ENCODE measurements at regions not wholly inside any gene's neighbourhood (a gene's known extent, or its start where the extent isn't known, plus 50 kb on each side); places are given as distances from the start of the nearest gene placed in this dataset.

DNA sequence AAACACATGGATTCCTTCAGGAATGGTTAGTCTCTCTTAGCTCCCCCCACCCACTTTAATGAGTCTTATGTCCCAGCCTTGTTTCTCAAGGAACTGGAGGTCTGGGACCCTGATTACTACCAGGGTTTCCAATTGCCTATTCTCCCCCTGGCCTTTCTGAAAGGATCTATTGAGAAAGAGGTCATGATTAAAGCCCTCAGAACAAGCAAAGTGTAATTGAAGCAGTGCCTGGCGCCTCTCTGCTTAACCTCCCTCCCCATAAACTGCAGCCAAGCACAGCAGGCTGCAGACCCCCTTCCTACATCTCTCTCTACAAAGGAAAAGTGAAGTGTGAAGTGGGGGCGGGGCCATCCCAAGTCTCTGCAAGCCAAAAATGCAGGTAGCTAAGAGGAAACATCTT lies 159.7 kb upstream of the CDH11 start:
- H3K4me2 ChIP-seq (ENCODE audit: low read length), result no peak overlapping the region
- no peak overlapping the region for H3K9ac ChIP-seq (ENCODE audit: low read length)
- DNase-seq (ENCODE audit: low read depth, low spot score) (no peak), ATAC-seq (no peak)
- H3K9me2 ChIP-seq (ENCODE audit: insufficient read depth), result no peaks in the 10 kb centered on the region
- TF ChIP-seq EGR1 (IDR thresholded peaks at IDR 0.05; ENCODE audit: low read depth) (no peak), POLR2AphosphoS5 (IDR thresholded peaks at IDR 0.05; ENCODE audit: low read depth, low read length) (no peak), ZNF274 (IDR thresholded peaks at IDR 0.05; ENCODE audit: low read depth, low read length) (no peak), RAD21 (IDR thresholded peaks at IDR 0.05; ENCODE audit: low read depth) (no peak), POLR2A (IDR thresholded peaks at IDR 0.05; ENCODE audit: borderline replicate concordance, extremely low read depth, insufficient read depth, insufficient read length) (no peak), SRF (IDR thresholded peaks at IDR 0.05; ENCODE audit: low read depth) (no peak), ELF1 (IDR thresholded peaks at IDR 0.05; ENCODE audit: borderline replicate concordance, low read depth) (no peak), CEBPB (IDR thresholded peaks at IDR 0.05; ENCODE audit: low read depth) (no peak), EZH2phosphoT487 (IDR thresholded peaks at IDR 0.05; ENCODE audit: borderline replicate concordance) (no peak), SIN3A (IDR thresholded peaks at IDR 0.05; ENCODE audit: low read depth) (no peak), CBX3 (IDR thresholded peaks at IDR 0.05; ENCODE audit: low read depth) (no peak), FOSL1 (IDR thresholded peaks at IDR 0.05; ENCODE audit: low read depth) (no peak), ZFX (IDR thresholded peaks at IDR 0.05) (no peak), TCF7L2 (IDR thresholded peaks at IDR 0.05; ENCODE audit: borderline replicate concordance, extremely low read depth, insufficient read depth, insufficient read length) (no peak), YY1 (IDR thresholded peaks at IDR 0.05; ENCODE audit: extremely low read depth, insufficient replicate concordance, low read depth, low read length) (no peak), EZH2 (IDR thresholded peaks at IDR 0.05) (no peak)
- TF ChIP-seq, protein P1, sequence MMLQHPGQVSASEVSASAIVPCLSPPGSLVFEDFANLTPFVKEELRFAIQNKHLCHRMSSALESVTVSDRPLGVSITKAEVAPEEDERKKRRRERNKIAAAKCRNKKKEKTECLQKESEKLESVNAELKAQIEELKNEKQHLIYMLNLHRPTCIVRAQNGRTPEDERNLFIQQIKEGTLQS (IDR thresholded peaks at IDR 0.05), result no peak
- TF ChIP-seq, protein P2, sequence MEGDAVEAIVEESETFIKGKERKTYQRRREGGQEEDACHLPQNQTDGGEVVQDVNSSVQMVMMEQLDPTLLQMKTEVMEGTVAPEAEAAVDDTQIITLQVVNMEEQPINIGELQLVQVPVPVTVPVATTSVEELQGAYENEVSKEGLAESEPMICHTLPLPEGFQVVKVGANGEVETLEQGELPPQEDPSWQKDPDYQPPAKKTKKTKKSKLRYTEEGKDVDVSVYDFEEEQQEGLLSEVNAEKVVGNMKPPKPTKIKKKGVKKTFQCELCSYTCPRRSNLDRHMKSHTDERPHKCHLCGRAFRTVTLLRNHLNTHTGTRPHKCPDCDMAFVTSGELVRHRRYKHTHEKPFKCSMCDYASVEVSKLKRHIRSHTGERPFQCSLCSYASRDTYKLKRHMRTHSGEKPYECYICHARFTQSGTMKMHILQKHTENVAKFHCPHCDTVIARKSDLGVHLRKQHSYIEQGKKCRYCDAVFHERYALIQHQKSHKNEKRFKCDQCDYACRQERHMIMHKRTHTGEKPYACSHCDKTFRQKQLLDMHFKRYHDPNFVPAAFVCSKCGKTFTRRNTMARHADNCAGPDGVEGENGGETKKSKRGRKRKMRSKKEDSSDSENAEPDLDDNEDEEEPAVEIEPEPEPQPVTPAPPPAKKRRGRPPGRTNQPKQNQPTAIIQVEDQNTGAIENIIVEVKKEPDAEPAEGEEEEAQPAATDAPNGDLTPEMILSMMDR (IDR thresholded peaks at IDR 0.05 in 2 of 3, conservative IDR thresholded peaks at IDR 0.05 in 1 of 3; ENCODE audit: borderline replicate concordance in 1 of 3, insufficient read depth in 1 of 3, low read depth in 2 of 3, low read length in 2 of 3), result no peak
- TF ChIP-seq, protein P3, sequence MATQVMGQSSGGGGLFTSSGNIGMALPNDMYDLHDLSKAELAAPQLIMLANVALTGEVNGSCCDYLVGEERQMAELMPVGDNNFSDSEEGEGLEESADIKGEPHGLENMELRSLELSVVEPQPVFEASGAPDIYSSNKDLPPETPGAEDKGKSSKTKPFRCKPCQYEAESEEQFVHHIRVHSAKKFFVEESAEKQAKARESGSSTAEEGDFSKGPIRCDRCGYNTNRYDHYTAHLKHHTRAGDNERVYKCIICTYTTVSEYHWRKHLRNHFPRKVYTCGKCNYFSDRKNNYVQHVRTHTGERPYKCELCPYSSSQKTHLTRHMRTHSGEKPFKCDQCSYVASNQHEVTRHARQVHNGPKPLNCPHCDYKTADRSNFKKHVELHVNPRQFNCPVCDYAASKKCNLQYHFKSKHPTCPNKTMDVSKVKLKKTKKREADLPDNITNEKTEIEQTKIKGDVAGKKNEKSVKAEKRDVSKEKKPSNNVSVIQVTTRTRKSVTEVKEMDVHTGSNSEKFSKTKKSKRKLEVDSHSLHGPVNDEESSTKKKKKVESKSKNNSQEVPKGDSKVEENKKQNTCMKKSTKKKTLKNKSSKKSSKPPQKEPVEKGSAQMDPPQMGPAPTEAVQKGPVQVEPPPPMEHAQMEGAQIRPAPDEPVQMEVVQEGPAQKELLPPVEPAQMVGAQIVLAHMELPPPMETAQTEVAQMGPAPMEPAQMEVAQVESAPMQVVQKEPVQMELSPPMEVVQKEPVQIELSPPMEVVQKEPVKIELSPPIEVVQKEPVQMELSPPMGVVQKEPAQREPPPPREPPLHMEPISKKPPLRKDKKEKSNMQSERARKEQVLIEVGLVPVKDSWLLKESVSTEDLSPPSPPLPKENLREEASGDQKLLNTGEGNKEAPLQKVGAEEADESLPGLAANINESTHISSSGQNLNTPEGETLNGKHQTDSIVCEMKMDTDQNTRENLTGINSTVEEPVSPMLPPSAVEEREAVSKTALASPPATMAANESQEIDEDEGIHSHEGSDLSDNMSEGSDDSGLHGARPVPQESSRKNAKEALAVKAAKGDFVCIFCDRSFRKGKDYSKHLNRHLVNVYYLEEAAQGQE (IDR thresholded peaks at IDR 0.05; ENCODE audit: low read depth), result no peak
- TF ChIP-seq, protein P4, sequence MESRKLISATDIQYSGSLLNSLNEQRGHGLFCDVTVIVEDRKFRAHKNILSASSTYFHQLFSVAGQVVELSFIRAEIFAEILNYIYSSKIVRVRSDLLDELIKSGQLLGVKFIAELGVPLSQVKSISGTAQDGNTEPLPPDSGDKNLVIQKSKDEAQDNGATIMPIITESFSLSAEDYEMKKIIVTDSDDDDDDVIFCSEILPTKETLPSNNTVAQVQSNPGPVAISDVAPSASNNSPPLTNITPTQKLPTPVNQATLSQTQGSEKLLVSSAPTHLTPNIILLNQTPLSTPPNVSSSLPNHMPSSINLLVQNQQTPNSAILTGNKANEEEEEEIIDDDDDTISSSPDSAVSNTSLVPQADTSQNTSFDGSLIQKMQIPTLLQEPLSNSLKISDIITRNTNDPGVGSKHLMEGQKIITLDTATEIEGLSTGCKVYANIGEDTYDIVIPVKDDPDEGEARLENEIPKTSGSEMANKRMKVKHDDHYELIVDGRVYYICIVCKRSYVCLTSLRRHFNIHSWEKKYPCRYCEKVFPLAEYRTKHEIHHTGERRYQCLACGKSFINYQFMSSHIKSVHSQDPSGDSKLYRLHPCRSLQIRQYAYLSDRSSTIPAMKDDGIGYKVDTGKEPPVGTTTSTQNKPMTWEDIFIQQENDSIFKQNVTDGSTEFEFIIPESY (IDR thresholded peaks at IDR 0.05; ENCODE audit: extremely low read depth, insufficient replicate concordance, low read length), result no peak
- POLR2A ChIA-PET, result no interaction called here
- peaks cover 7 to 31% of the 10 kb centered on the region in 2 experiments; a peak in 2 of 4 replicates for H3K9me3 ChIP-seq (ENCODE audit: control insufficient read depth in 1 of 2, insufficient read depth in 1 of 2, low read depth in 1 of 2, low read length in 2 of 2)
- no peaks in the 10 kb centered on the region for H3K36me3 ChIP-seq (ENCODE audit: control insufficient read depth in 1 of 2, insufficient read depth in 2 of 2, low read length in 2 of 2)
- H3K27me3 ChIP-seq (ENCODE audit: insufficient read depth, low read length), result no peaks in the 10 kb centered on the region
- no TSS peak for BruUV-seq (replicated peaks)
- RAD21 ChIA-PET (ENCODE audit: low non-redundant PET in 1 of 2, low total read pairs in 2 of 2, uncharacterized antibody in 2 of 2, unreplicated experiment in 2 of 2), result no interaction called here
- no peaks in the 10 kb centered on the region for H3K4me1 ChIP-seq (ENCODE audit: control insufficient read depth in 1 of 2, insufficient read depth in 2 of 2, low read length in 2 of 2)
- H2AFZ ChIP-seq (ENCODE audit: low read depth, low read length, poor library complexity, severe bottlenecking), result no peak overlapping the region
- CTCF ChIA-PET, result no interaction called here
- no peaks in the 10 kb centered on the region for H3K79me2 ChIP-seq (ENCODE audit: insufficient read depth, low read length)
- no peaks in the 10 kb centered on the region for H4K20me1 ChIP-seq (ENCODE audit: insufficient read depth)
- intact Hi-C loops (cut with micrococcal nuclease), result no loop called here
- H3K27ac ChIP-seq (ENCODE audit: low read depth, low read length), result no peak overlapping the region
- H3K4me3 ChIP-seq (replicated peaks in 1 of 2; ENCODE audit: low read depth in 1 of 2, low read length in 2 of 2), result no peak overlapping the region
